ENCODE measurements at regions not wholly inside any gene's neighbourhood (a gene's known extent, or its start where the extent isn't known, plus 50 kb on each side); places are given as distances from the start of the nearest gene placed in this dataset.

- Histone ChIP-seq H3K27me3 (no peaks in the 10 kb centered on the region), H3K36me3 (no peaks in the 10 kb centered on the region), H3K4me3 (no peak overlapping the region), H3K4me1 (no peaks in the 10 kb centered on the region), H3K9me3 (peaks cover 0 to 10% of the 10 kb centered on the region in 2 donors), H3K27ac (no peak overlapping the region)
- no peak for TF ChIP-seq CTCF (IDR thresholded peaks at IDR 0.05)
- DNase-seq (ENCODE audit: low spot score): no peak
These were observed 352.0 kb upstream of the GALNTL6 start for GRCh38 chr4:171461191-171461590.

GRCh38 chr4:171448919-171449481 lies 364.2 kb upstream of the GALNTL6 start:
- DNase-seq (ENCODE audit: low spot score): no peak
- Histone ChIP-seq H3K9me3 (no peaks in the 10 kb centered on the region), H3K4me1 (no peaks in the 10 kb centered on the region), H3K27me3 (no peaks in the 10 kb centered on the region), H3K27ac (no peak overlapping the region), H3K36me3 (no peaks in the 10 kb centered on the region), H3K4me3 (no peak overlapping the region)
- no peak for TF ChIP-seq CTCF (IDR thresholded peaks at IDR 0.05)

GRCh38 chr4:171448358-171448757 lies 364.8 kb upstream of the GALNTL6 start:
- Histone ChIP-seq H3K27me3 (no peaks in the 10 kb centered on the region), H3K27ac (no peak overlapping the region), H3K9me3 (no peaks in the 10 kb centered on the region), H3K4me3 (no peak overlapping the region), H3K36me3 (no peaks in the 10 kb centered on the region), H3K4me1 (no peaks in the 10 kb centered on the region)
- no peak for DNase-seq (ENCODE audit: low spot score)
- TF ChIP-seq CTCF (IDR thresholded peaks at IDR 0.05): no peak

- no peak for DNase-seq (ENCODE audit: low spot score)
- TF ChIP-seq CTCF (IDR thresholded peaks at IDR 0.05): no peak
- no peak overlapping the region for H3K4me3 ChIP-seq
- no peaks in the 10 kb centered on the region for H3K9me3 ChIP-seq
- no peaks in the 10 kb centered on the region for H3K4me1 ChIP-seq
- H3K27ac ChIP-seq: no peak overlapping the region
- no peaks in the 10 kb centered on the region for H3K36me3 ChIP-seq
- no peaks in the 10 kb centered on the region for H3K27me3 ChIP-seq
These were observed 371.8 kb upstream of the GALNTL6 start for GRCh38 chr4:171441300-171441941.

GRCh38 chr4:171433674-171434073 lies 379.5 kb upstream of the GALNTL6 start:
- no peak overlapping the region for H3K4me3 ChIP-seq
- no peaks in the 10 kb centered on the region for H3K9me3 ChIP-seq
- no peaks in the 10 kb centered on the region for H3K4me1 ChIP-seq
- TF ChIP-seq CTCF (IDR thresholded peaks at IDR 0.05): peak in 1 of 2 donors; percentile 33
- no peaks in the 10 kb centered on the region for H3K36me3 ChIP-seq
- no peaks in the 10 kb centered on the region for H3K27me3 ChIP-seq
- H3K27ac ChIP-seq: no peak overlapping the region
- DNase-seq (ENCODE audit: low spot score): no peak

GRCh38 chr4:171432536-171432935 lies 380.7 kb upstream of the GALNTL6 start:
- no peaks in the 10 kb centered on the region for H3K27me3 ChIP-seq
- H3K4me1 ChIP-seq: no peaks in the 10 kb centered on the region
- TF ChIP-seq CTCF (IDR thresholded peaks at IDR 0.05): no peak
- no peaks in the 10 kb centered on the region for H3K9me3 ChIP-seq
- H3K36me3 ChIP-seq: no peaks in the 10 kb centered on the region
- H3K27ac ChIP-seq: no peak overlapping the region
- no peak overlapping the region for H3K4me3 ChIP-seq
- DNase-seq (ENCODE audit: low spot score): no peak

Measured in right atrium auricular region (tissue), 2 donors.